CD4-positive, CD25-positive, alpha-beta regulatory T cell (primary cell): ENCODE measurements at regions not wholly inside any gene's neighbourhood (a gene's known extent, or its start where the extent isn't known, plus 50 kb on each side); places are given as distances from the start of the nearest gene placed in this dataset.
"Not testable (repeated sequence)": the region's sequence is repeated elsewhere in the genome, so short reads cannot be mapped to it uniquely, and the experiment has no call there.

Source experiments
- ATAC-seq, 2 donors: fragments of 150-1000 bp; cut with Tn5 transposase; one replicate each; pipeline ENCODE4 v1.10.0; 2021; ENCODE audit warnings: low read depth in 2 of 2, moderate number of reproducible peaks in 2 of 2, moderate library complexity in 1 of 2
- DNase-seq, 3 donors: peaks; one replicate each; pipeline versions ENCODE4 v3.0.0 to v3.0.0-alpha.2; 2012 to 2022; ENCODE audit warnings: mixed read lengths in 1 of 3
- H3K27ac ChIP-seq: one replicate; pipeline ENCODE4 v1.7.0; 2013; ENCODE audit warnings: mild to moderate bottlenecking, low read length; ENCODE audit not compliant: insufficient read depth, poor library complexity, severe bottlenecking
- H3K27me3 ChIP-seq: one replicate; pipeline ENCODE4 v1.7.0; 2013; ENCODE audit warnings: low read length; ENCODE audit not compliant: control insufficient read depth, insufficient read depth
- H3K36me3 ChIP-seq: one replicate; pipeline ENCODE4 v1.7.0; 2013; ENCODE audit warnings: mild to moderate bottlenecking, low read length, moderate library complexity; ENCODE audit not compliant: control insufficient read depth, insufficient read depth
- H3K4me1 ChIP-seq: 2 replicates; pipeline ENCODE4 v1.7.0; 2013; ENCODE audit warnings: mild to moderate bottlenecking, low read length; ENCODE audit not compliant: insufficient read depth, control insufficient read depth, poor library complexity, severe bottlenecking
- H3K4me3 ChIP-seq: one replicate; pipeline ENCODE4 v1.7.0; 2013; ENCODE audit warnings: low read depth, mild to moderate bottlenecking, low read length, moderate library complexity
- H3K9me3 ChIP-seq, 2 experiments: 1 replicate in 1 of 2; 2 replicates in 1 of 2; pipeline ENCODE4 v1.7.0; 2013; ENCODE audit warnings: low read length in 2 of 2, mild to moderate bottlenecking in 1 of 2, moderate library complexity in 1 of 2; ENCODE audit not compliant: control insufficient read depth in 2 of 2
- H3K27ac Mint-ChIP-seq, 3 donors: one replicate each; pipeline ENCODE4 v1.8.0; 2020 to 2022; ENCODE audit warnings: mild to moderate bottlenecking in 3 of 3, mixed read lengths in 3 of 3, moderate library complexity in 2 of 3
- H3K27me3 Mint-ChIP-seq: one replicate; pipeline ENCODE4 v1.8.0; 2022; ENCODE audit warnings: mild to moderate bottlenecking, mixed read lengths
- H3K36me3 Mint-ChIP-seq: one replicate; pipeline ENCODE4 v1.8.0; 2020; ENCODE audit warnings: mixed read lengths
- H3K4me1 Mint-ChIP-seq, 4 donors: one replicate each; pipeline ENCODE4 v1.8.0; 2020 to 2022; ENCODE audit warnings: mixed read lengths in 4 of 4, mild to moderate bottlenecking in 1 of 4
- H3K4me3 Mint-ChIP-seq, 4 donors: one replicate each; pipeline ENCODE4 v1.8.0; 2020 to 2022; ENCODE audit warnings: mild to moderate bottlenecking in 4 of 4, mixed read lengths in 4 of 4, moderate library complexity in 3 of 4
- H3K9me3 Mint-ChIP-seq, 7 donors: one replicate each; pipeline ENCODE4 v1.8.0; 2020 to 2022; ENCODE audit warnings: mixed read lengths in 7 of 7, mild to moderate bottlenecking in 3 of 7, moderate library complexity in 2 of 7

DNA sequence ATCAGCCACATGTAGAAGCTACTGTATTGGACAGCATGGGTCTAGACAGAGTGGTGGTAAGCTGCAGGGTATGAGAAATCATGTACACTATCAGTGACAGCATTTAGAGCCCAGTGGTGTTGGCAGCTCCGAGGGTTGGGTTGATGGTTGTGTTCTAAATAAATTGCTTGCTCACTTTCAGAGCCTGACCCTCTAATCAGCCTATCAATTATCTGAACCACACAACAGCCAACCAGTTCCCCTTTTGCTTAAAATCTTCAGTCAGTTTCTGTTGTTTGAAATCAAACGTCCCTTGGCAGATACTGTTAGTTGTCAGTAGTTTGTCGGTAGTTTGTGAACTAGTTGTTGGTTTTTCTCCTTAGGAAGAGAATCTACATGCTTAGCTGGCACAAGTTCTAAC, 99.8 kb upstream of the RAI2 start:
- H3K4me3 Mint-ChIP-seq, result no peak overlapping the region
- no peaks in the 10 kb centered on the region for H3K4me1 Mint-ChIP-seq
- H3K9me3 ChIP-seq, result no peaks in the 10 kb centered on the region
- no peak overlapping the region for H3K4me3 ChIP-seq
- no peaks in the 10 kb centered on the region for H3K27me3 ChIP-seq
- peaks cover 0 to 1% (median 0%) of the 10 kb centered on the region in 7 donors for H3K9me3 Mint-ChIP-seq
- H3K27me3 Mint-ChIP-seq, result peaks cover 4% of the 10 kb centered on the region
- H3K4me1 ChIP-seq, result no peaks in the 10 kb centered on the region
- ATAC-seq, result no peak
- no peaks in the 10 kb centered on the region for H3K36me3 Mint-ChIP-seq
- no peak overlapping the region for H3K27ac ChIP-seq
- no peaks in the 10 kb centered on the region for H3K36me3 ChIP-seq
- no peak for DNase-seq
- H3K27ac Mint-ChIP-seq, result no peak overlapping the region

DNA sequence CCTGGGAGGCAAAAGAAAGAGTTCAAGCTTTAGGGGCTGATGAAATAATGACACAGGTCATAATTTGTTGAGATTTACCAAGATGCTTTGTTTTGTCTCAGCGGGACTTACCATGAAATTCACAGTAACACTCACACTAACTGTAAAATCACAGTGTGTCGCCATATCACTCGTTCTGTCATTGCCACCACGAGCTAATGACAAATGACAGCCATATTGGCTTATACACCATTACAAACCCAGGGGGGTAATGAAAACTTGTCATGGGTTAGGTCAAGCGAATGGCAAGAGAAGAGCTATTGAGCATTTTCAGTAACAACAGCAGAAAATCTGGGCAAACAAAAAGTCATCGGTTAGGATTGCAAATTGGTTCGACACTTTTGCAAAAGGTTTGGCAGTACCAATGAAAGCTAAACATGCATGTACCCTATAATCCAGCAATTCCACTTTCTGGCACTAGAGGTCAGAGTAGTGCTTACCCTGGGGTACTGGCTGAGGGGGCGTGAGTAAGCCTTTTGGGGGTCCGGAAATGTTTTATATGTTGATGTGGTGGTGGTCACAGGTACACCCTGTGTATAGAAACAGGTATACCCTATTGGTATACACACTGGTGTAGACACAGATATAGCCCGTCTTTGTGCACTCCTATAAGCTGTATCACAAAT, 83.9 kb upstream of the RAI2 start:
- Mint-ChIP-seq H3K4me3 (no peak overlapping the region), H3K36me3 (no peaks in the 10 kb centered on the region), H3K9me3 (peaks cover 0 to 6% (median 0%) of the 10 kb centered on the region in 7 donors), H3K27me3 (no peaks in the 10 kb centered on the region), H3K4me1 (no peaks in the 10 kb centered on the region), H3K27ac (no peak overlapping the region)
- H3K4me3 ChIP-seq, result no peak overlapping the region
- H3K9me3 ChIP-seq, result no peaks in the 10 kb centered on the region
- H3K36me3 ChIP-seq, result no peaks in the 10 kb centered on the region
- DNase-seq (peak in 2 of 3 donors; percentile 4 to 15), ATAC-seq (no peak)
- H3K27me3 ChIP-seq, result no peaks in the 10 kb centered on the region
- no peaks in the 10 kb centered on the region for H3K4me1 ChIP-seq
- no peak overlapping the region for H3K27ac ChIP-seq

DNA sequence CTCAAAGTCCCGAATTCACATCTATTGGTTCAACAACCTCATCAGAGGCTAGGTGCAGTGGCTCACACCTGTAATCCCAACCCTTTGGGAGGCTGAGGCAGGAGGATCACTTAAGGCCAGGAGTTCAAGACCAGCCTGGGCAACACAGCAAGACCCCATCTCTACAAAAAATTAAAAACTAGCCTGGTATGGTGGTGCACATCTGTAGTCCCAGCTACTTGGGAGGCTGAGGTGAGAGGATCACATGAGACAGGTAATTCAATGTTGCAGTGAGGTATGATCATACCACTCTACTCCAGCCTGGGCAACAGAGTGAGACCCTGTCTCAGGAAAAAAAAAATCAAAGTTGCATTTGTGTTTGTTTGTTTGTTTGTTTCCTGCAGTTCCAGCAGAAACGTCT, 80.1 kb upstream of the RAI2 start:
- H3K4me1 Mint-ChIP-seq, ATAC-seq, H3K4me3 Mint-ChIP-seq, H3K4me3 ChIP-seq, DNase-seq, H3K27ac ChIP-seq, H3K9me3 ChIP-seq, H3K27ac Mint-ChIP-seq, H3K9me3 Mint-ChIP-seq, H3K36me3 Mint-ChIP-seq, H3K27me3 ChIP-seq, H3K36me3 ChIP-seq, H3K27me3 Mint-ChIP-seq, H3K4me1 ChIP-seq: not testable (repeated sequence)

DNA sequence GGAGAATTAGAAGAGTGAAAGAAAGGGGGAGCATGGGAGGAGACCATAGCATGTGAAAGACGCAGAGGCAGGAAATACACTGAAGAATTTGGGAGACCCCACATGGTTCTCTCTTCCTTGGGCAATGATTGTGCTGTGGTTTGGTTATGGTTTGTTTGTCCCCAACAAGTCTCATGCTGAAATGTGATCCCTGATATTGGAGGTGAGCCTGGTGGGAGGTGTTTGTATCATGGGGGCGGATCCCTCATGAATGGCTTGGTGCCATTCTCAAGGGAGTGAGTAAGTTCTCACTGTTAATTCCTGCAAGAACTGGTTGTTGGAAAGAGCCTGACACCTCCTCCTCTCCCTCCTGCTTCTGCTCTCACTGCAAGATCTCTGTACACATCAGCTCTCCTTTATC, 78.6 kb upstream of the RAI2 start:
- peaks cover 0 to 4% (median 0%) of the 10 kb centered on the region in 7 donors for H3K9me3 Mint-ChIP-seq
- H3K4me3 ChIP-seq, result no peak overlapping the region
- no peak overlapping the region for H3K27ac ChIP-seq
- no peaks in the 10 kb centered on the region for H3K27me3 Mint-ChIP-seq
- no peaks in the 10 kb centered on the region for H3K9me3 ChIP-seq
- no peaks in the 10 kb centered on the region for H3K4me1 Mint-ChIP-seq
- H3K4me1 ChIP-seq, result no peaks in the 10 kb centered on the region
- no peak overlapping the region for H3K27ac Mint-ChIP-seq
- H3K36me3 Mint-ChIP-seq, result no peaks in the 10 kb centered on the region
- no peak overlapping the region for H3K4me3 Mint-ChIP-seq
- no peaks in the 10 kb centered on the region for H3K27me3 ChIP-seq
- ATAC-seq, result no peak
- no peak for DNase-seq
- H3K36me3 ChIP-seq, result no peaks in the 10 kb centered on the region

DNA sequence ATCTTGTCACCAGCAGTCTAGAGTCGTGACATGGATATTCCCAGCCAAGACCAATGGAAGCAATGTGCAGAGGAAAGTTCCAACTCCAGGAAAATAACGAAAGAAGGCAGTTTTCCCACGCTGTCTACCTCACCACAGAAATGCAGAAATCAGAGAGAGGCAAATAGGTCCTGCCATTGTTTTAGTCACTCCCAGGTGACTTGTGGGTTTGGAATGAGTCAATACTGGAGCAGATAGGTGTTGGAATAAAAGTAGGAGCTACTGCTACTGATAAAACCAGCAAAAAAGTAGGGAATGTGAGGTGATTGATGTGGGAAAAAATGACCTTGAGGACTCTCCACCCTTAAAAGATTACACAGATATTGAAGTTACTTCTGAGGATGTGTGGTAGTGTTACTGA, 72.8 kb upstream of the RAI2 start:
- no peak overlapping the region for H3K27ac ChIP-seq
- H3K27me3 ChIP-seq, result no peaks in the 10 kb centered on the region
- H3K9me3 Mint-ChIP-seq, result no peaks in the 10 kb centered on the region
- H3K4me1 ChIP-seq, result no peaks in the 10 kb centered on the region
- no peaks in the 10 kb centered on the region for H3K4me1 Mint-ChIP-seq
- H3K36me3 ChIP-seq, result no peaks in the 10 kb centered on the region
- H3K4me3 ChIP-seq, result no peak overlapping the region
- ATAC-seq (no peak), DNase-seq (no peak)
- H3K36me3 Mint-ChIP-seq, result no peaks in the 10 kb centered on the region
- no peak overlapping the region for H3K4me3 Mint-ChIP-seq
- H3K27me3 Mint-ChIP-seq, result no peaks in the 10 kb centered on the region
- no peaks in the 10 kb centered on the region for H3K9me3 ChIP-seq
- no peak overlapping the region for H3K27ac Mint-ChIP-seq

DNA sequence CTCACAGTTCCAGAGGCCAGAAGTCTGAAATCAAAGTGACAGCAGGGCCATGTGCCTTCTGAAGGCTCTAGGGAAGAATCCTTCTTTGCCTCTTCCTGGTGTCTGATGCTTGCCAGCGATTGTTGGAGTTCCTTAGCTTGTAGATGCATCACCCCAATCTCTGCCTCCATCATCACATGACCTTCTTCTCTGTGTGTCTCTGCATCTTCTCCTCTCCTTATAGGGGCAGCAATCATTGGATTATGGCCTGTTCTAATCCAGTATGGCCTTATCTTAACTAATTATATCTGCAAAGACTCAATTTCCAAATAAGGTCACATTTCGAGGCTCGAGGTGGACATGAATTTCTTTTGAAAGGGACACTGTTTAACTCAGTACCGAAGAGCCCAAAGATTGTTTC, 71.7 kb upstream of the RAI2 start:
- no peak for DNase-seq
- no peaks in the 10 kb centered on the region for H3K27me3 Mint-ChIP-seq

DNA sequence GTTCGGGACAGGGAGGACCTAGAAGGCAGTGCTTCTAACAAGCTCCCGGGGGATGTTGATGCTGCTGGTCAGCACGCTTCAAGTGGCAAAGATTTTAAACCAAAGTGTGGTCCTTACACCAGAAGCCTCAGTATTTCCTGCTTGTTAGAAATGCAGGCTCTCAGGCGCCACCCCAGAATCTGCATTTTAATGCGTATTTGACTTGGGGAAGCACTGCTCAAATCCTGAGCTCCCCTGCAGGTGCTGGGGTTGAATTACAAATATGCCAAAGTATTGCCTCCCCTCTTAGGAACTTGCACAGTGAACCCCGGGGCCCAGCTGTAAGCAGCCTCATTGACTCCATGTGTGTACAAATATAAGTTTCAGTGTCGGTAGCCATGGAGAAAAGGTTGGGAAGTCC, 70.8 kb upstream of the RAI2 start:
- Histone ChIP-seq H3K4me1 (no peaks in the 10 kb centered on the region), H3K27ac (no peak overlapping the region), H3K27me3 (no peaks in the 10 kb centered on the region), H3K4me3 (no peak overlapping the region), H3K9me3 (no peaks in the 10 kb centered on the region), H3K36me3 (no peaks in the 10 kb centered on the region)
- no peak for DNase-seq
- ATAC-seq, result no peak
- Mint-ChIP-seq H3K9me3 (no peaks in the 10 kb centered on the region), H3K36me3 (no peaks in the 10 kb centered on the region), H3K4me3 (no peak overlapping the region), H3K27me3 (no peaks in the 10 kb centered on the region), H3K4me1 (no peaks in the 10 kb centered on the region), H3K27ac (no peak overlapping the region)

More for the DNA sequence above, 71.7 kb upstream of the RAI2 start:
- no peaks in the 10 kb centered on the region for H3K36me3 Mint-ChIP-seq
- Histone ChIP-seq H3K27me3 (no peaks in the 10 kb centered on the region), H3K4me1 (no peaks in the 10 kb centered on the region), H3K4me3 (no peak overlapping the region), H3K36me3 (no peaks in the 10 kb centered on the region), H3K9me3 (no peaks in the 10 kb centered on the region), H3K27ac (no peak overlapping the region)
- no peaks in the 10 kb centered on the region for H3K9me3 Mint-ChIP-seq
- ATAC-seq, result no peak
- H3K27ac Mint-ChIP-seq, result no peak overlapping the region
- no peak overlapping the region for H3K4me3 Mint-ChIP-seq
- no peaks in the 10 kb centered on the region for H3K4me1 Mint-ChIP-seq

DNA sequence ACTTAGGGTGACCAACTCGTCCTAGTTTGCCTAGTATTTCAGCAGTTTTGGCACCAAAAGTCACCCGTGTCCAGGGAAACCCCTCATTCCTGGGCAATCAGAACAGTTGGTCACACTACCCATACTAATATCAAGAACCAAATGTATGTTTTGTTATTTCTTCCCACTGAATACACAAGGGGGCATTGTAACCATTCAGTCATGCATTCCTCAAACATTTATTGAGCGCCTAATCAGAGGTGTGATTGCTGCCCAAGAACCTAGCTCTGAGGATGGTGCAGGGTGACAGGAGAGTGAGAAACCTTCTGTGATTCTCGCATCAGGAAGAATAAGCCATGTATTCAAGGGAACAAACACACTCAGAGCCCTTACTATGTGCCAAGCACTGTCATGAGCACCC, 69.8 kb upstream of the RAI2 start:
- Histone ChIP-seq H3K27ac (no peak overlapping the region), H3K4me1 (no peaks in the 10 kb centered on the region), H3K9me3 (peaks cover 0 to 2% of the 10 kb centered on the region in 2 experiments), H3K36me3 (no peaks in the 10 kb centered on the region), H3K4me3 (no peak overlapping the region), H3K27me3 (no peaks in the 10 kb centered on the region)
- no peaks in the 10 kb centered on the region for H3K36me3 Mint-ChIP-seq
- H3K27me3 Mint-ChIP-seq, result no peaks in the 10 kb centered on the region
- no peak overlapping the region for H3K4me3 Mint-ChIP-seq
- no peaks in the 10 kb centered on the region for H3K4me1 Mint-ChIP-seq
- no peak for ATAC-seq
- peaks cover 0 to 8% (median 2%) of the 10 kb centered on the region in 7 donors for H3K9me3 Mint-ChIP-seq
- no peak overlapping the region for H3K27ac Mint-ChIP-seq
- DNase-seq, result no peak
